GM21526 (cell line): ENCODE measurements at regions not wholly inside any gene's neighbourhood (a gene's known extent, or its start where the extent isn't known, plus 50 kb on each side); places are given as distances from the start of the nearest gene placed in this dataset.
"Not testable (repeated sequence)": the region's sequence is repeated elsewhere in the genome, so short reads cannot be mapped to it uniquely, and the experiment has no call there.

ENCODE experiments used
- ATAC-seq: cut with Tn5 transposase; IDR thresholded peaks from one replicate; pipeline ENCODE4 v1.9.1; 2021; ENCODE audit warnings: moderate library complexity; ENCODE audit not compliant: unreplicated experiment, low FRiP score

GRCh38 chr2:125185691-125186270, 1160.7 kb downstream of the CNTNAP5 start:
- ATAC-seq, result no peak

- ATAC-seq, result no peak
These were observed 1182.3 kb downstream of the CNTNAP5 start for GRCh38 chr2:125207431-125207830.

- ATAC-seq, result no peak
These were observed 1191.2 kb downstream of the CNTNAP5 start for GRCh38 chr2:125216321-125216720.

- no peak for ATAC-seq
These were observed 1199.1 kb downstream of the CNTNAP5 start for GRCh38 chr2:125224188-125224587.

- ATAC-seq, result no peak
These were observed 1199.7 kb downstream of the CNTNAP5 start for GRCh38 chr2:125224830-125225229.

GRCh38 chr2:125227843-125228392, 1202.8 kb downstream of the CNTNAP5 start:
- ATAC-seq, result no peak

GRCh38 chr2:125240870-125241269, 1215.8 kb downstream of the CNTNAP5 start:
- no peak for ATAC-seq

GRCh38 chr2:125243074-125243473, 1218.0 kb downstream of the CNTNAP5 start:
- no peak for ATAC-seq

- ATAC-seq, result no peak
These were observed 1228.9 kb downstream of the CNTNAP5 start for GRCh38 chr2:125254010-125254409.

GRCh38 chr2:125259451-125259850, 1234.4 kb downstream of the CNTNAP5 start:
- no peak for ATAC-seq

- not testable (repeated sequence) for ATAC-seq
These were observed 1235.4 kb downstream of the CNTNAP5 start for GRCh38 chr2:125260366-125260930.

GRCh38 chr2:125264453-125264852, 1239.4 kb downstream of the CNTNAP5 start:
- ATAC-seq, result no peak

- ATAC-seq, result no peak
These were observed 1242.6 kb downstream of the CNTNAP5 start for GRCh38 chr2:125267683-125268082.

- no peak for ATAC-seq
These were observed 1247.6 kb downstream of the CNTNAP5 start for GRCh38 chr2:125272651-125273050.

GRCh38 chr2:125274718-125275117, 1249.6 kb downstream of the CNTNAP5 start:
- no peak for ATAC-seq

GRCh38 chr2:125280265-125280664, 1255.2 kb downstream of the CNTNAP5 start:
- ATAC-seq, result no peak

- no peak for ATAC-seq
These were observed 1256.2 kb downstream of the CNTNAP5 start for GRCh38 chr2:125281242-125281641.

GRCh38 chr2:125296742-125297141, 1271.7 kb downstream of the CNTNAP5 start:
- no peak for ATAC-seq

GRCh38 chr2:125310657-125311364, 1285.7 kb downstream of the CNTNAP5 start:
- ATAC-seq, result no peak

- ATAC-seq, result no peak
These were observed 1287.3 kb downstream of the CNTNAP5 start for GRCh38 chr2:125312342-125312741.

GRCh38 chr2:125313806-125314205, 1288.7 kb downstream of the CNTNAP5 start:
- no peak for ATAC-seq

- no peak for ATAC-seq
These were observed 1293.7 kb downstream of the CNTNAP5 start for GRCh38 chr2:125318740-125319139.
